ENCODE measurements at regions not wholly inside any gene's neighbourhood (a gene's known extent, or its start where the extent isn't known, plus 50 kb on each side); places are given as distances from the start of the nearest gene placed in this dataset.

DNA sequence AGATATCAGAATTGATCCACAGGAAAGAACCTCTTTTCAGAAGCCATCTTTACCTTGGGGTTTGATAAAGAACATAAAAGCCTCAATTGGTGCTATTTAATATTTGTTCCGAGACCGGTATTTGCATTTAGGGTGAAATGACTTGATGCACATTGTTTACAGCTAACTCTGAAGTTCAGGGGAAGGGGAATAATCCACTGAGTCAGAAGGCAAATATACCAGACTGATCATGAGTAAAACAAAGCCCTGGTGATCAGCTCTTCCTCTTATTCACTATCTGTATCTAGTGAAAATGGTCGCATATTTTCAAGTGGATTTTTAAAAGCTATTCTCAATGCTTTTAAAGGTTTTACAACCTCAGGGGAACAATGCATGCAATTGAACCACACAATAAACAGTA is 53.0 kb upstream of the ATP8B1 start:
- Histone ChIP-seq H3K27ac (no peak overlapping the region), H3K9me3 (no peaks in the 10 kb centered on the region), H3K4me1 (no peaks in the 10 kb centered on the region), H3K4me3 (no peak overlapping the region), H3K4me2 (no peak overlapping the region)
- CTCF ChIA-PET, result interaction anchor here (1.3 to 1.5 kb wide), 2 partner anchors 11 to 26 kb away, joined by 3 to 4 read pairs; no protein-coding TSS in a partner anchor
- no peak for FAIRE-seq
- DNase-seq (ENCODE audit: low read depth in 1 of 2, low spot score in 1 of 2), result no peak
- 76% methylated on average over 3 of the region's 3 CpGs for WGBS (ENCODE audit: missing lambda C conversion rate)
- no peak for ATAC-seq
- POLR2A ChIA-PET, result no interaction called here
- TF ChIP-seq, protein P1, sequence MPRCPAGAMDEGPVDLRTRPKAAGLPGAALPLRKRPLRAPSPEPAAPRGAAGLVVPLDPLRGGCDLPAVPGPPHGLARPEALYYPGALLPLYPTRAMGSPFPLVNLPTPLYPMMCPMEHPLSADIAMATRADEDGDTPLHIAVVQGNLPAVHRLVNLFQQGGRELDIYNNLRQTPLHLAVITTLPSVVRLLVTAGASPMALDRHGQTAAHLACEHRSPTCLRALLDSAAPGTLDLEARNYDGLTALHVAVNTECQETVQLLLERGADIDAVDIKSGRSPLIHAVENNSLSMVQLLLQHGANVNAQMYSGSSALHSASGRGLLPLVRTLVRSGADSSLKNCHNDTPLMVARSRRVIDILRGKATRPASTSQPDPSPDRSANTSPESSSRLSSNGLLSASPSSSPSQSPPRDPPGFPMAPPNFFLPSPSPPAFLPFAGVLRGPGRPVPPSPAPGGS (IDR thresholded peaks at IDR 0.05), result no peak
- TF ChIP-seq FOSB (CRISPR knock-in tag; IDR thresholded peaks at IDR 0.05) (no peak), HDAC2 (IDR thresholded peaks at IDR 0.05) (no peak), MAFK (IDR thresholded peaks at IDR 0.05; ENCODE audit: partially characterized antibody) (no peak), SMC3 (IDR thresholded peaks at IDR 0.05) (no peak), RARB (CRISPR knock-in tag; IDR thresholded peaks at IDR 0.05) (no peak), CHD4 (IDR thresholded peaks at IDR 0.05; ENCODE audit: borderline replicate concordance) (no peak), REST (IDR thresholded peaks at IDR 0.05) (no peak), CHD2 (IDR thresholded peaks at IDR 0.05; ENCODE audit: low read length, partially characterized antibody) (no peak), KDM1A (IDR thresholded peaks at IDR 0.05; ENCODE audit: low read depth) (no peak), POLR2AphosphoS2 (conservative IDR thresholded peaks at IDR 0.05; ENCODE audit: low read length) (no peak), RCOR1 (IDR thresholded peaks at IDR 0.05; ENCODE audit: low read depth, low read length) (no peak), CBX2 (IDR thresholded peaks at IDR 0.05; ENCODE audit: borderline replicate concordance, low read depth) (no peak), HEYL (CRISPR knock-in tag; IDR thresholded peaks at IDR 0.05) (no peak), HOXB5 (CRISPR knock-in tag; IDR thresholded peaks at IDR 0.05) (no peak), EHMT2 (IDR thresholded peaks at IDR 0.05; ENCODE audit: low read depth) (no peak)
- TF ChIP-seq, protein P2, sequence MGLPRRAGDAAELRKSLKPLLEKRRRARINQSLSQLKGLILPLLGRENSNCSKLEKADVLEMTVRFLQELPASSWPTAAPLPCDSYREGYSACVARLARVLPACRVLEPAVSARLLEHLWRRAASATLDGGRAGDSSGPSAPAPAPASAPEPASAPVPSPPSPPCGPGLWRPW (IDR thresholded peaks at IDR 0.05), result no peak

DNA sequence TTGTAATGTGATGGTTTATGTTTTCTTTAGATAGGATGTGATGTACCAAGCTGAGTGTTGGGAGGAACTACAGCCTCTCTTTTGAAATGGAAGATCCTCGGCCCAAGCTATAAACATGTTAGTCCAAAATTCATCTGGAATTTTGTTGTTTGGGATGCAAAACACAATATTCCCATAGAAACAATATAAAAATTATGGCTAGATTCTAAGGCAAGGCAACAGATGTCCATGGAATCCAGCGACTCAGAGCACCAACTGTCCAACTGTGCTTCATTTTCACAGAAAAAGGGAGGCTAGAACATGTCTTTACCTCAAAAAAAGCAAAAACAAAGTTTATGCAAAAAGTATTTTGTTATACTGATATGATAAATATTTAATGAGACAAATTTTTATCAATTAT is 52.4 kb upstream of the ATP8B1 start:
- ChIA-PET CTCF (no interaction called here), POLR2A (no interaction called here)
- TF ChIP-seq RCOR1 (IDR thresholded peaks at IDR 0.05; ENCODE audit: low read depth, low read length), result no peak
- TF ChIP-seq HOXB5 (CRISPR knock-in tag; IDR thresholded peaks at IDR 0.05), result no peak
- TF ChIP-seq, protein P3, sequence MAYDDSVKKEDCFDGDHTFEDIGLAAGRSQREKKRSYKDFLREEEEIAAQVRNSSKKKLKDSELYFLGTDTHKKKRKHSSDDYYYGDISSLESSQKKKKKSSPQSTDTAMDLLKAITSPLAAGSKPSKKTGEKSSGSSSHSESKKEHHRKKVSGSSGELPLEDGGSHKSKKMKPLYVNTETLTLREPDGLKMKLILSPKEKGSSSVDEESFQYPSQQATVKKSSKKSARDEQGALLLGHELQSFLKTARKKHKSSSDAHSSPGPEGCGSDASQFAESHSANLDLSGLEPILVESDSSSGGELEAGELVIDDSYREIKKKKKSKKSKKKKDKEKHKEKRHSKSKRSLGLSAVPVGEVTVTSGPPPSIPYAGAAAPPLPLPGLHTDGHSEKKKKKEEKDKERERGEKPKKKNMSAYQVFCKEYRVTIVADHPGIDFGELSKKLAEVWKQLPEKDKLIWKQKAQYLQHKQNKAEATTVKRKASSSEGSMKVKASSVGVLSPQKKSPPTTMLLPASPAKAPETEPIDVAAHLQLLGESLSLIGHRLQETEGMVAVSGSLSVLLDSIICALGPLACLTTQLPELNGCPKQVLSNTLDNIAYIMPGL (CRISPR knock-in tag; IDR thresholded peaks at IDR 0.05; ENCODE audit: borderline replicate concordance), result no peak
- no peak for TF ChIP-seq ZNF302 (CRISPR knock-in tag; IDR thresholded peaks at IDR 0.05)
- no peak for TF ChIP-seq MAFK (IDR thresholded peaks at IDR 0.05; ENCODE audit: partially characterized antibody)
- TF ChIP-seq JUNB (IDR thresholded peaks at IDR 0.05), result no peak
- TF ChIP-seq, protein P4, sequence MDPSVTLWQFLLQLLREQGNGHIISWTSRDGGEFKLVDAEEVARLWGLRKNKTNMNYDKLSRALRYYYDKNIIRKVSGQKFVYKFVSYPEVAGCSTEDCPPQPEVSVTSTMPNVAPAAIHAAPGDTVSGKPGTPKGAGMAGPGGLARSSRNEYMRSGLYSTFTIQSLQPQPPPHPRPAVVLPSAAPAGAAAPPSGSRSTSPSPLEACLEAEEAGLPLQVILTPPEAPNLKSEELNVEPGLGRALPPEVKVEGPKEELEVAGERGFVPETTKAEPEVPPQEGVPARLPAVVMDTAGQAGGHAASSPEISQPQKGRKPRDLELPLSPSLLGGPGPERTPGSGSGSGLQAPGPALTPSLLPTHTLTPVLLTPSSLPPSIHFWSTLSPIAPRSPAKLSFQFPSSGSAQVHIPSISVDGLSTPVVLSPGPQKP (IDR thresholded peaks at IDR 0.05; ENCODE audit: low read depth, low read length), result no peak
- TF ChIP-seq, protein P1 (IDR thresholded peaks at IDR 0.05), result no peak
- no peak for TF ChIP-seq POLR2A (IDR thresholded peaks at IDR 0.05; ENCODE audit: low read length)
- TF ChIP-seq KDM5A (IDR thresholded peaks at IDR 0.05), result no peak
- TF ChIP-seq SREBF2 (IDR thresholded peaks at IDR 0.05), result no peak
- no peak for TF ChIP-seq CBX8 (IDR thresholded peaks at IDR 0.05)
- TF ChIP-seq, protein P5, sequence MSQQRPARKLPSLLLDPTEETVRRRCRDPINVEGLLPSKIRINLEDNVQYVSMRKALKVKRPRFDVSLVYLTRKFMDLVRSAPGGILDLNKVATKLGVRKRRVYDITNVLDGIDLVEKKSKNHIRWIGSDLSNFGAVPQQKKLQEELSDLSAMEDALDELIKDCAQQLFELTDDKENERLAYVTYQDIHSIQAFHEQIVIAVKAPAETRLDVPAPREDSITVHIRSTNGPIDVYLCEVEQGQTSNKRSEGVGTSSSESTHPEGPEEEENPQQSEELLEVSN (IDR thresholded peaks at IDR 0.05; ENCODE audit: borderline replicate concordance, low read depth), result no peak
- TF ChIP-seq PHF8 (IDR thresholded peaks at IDR 0.05; ENCODE audit: borderline replicate concordance, low read depth), result no peak
- TF ChIP-seq GATA3 (IDR thresholded peaks at IDR 0.05; ENCODE audit: borderline replicate concordance), result no peak
- no peak for TF ChIP-seq FOSB (CRISPR knock-in tag; IDR thresholded peaks at IDR 0.05)
- no peak for TF ChIP-seq FOXS1 (CRISPR knock-in tag; IDR thresholded peaks at IDR 0.05)
- TF ChIP-seq RAD21 (conservative IDR thresholded peaks at IDR 0.05 in 1 of 2, IDR thresholded peaks at IDR 0.05 in 1 of 2), result no peak

More for the DNA sequence above, 52.4 kb upstream of the ATP8B1 start:
- H3K4me2 ChIP-seq, result no peak overlapping the region
- FAIRE-seq (no peak), ATAC-seq (no peak), DNase-seq (ENCODE audit: low read depth in 1 of 2, low spot score in 1 of 2) (no peak)
- H3K27ac ChIP-seq, result no peak overlapping the region
- H3K4me1 ChIP-seq, result no peaks in the 10 kb centered on the region
- WGBS (ENCODE audit: missing lambda C conversion rate), result 88% methylated on average over 2 of the region's 2 CpGs
- no peaks in the 10 kb centered on the region for H3K9me3 ChIP-seq
- H3K4me3 ChIP-seq, result no peak overlapping the region

All from A549 (cell line).